GM21737 (cell line): ENCODE measurements at regions not wholly inside any gene's neighbourhood (a gene's known extent, or its start where the extent isn't known, plus 50 kb on each side); places are given as distances from the start of the nearest gene placed in this dataset.
"Not testable (repeated sequence)": the region's sequence is repeated elsewhere in the genome, so short reads cannot be mapped to it uniquely, and the experiment has no call there.

Experiments used
- ATAC-seq: cut with Tn5 transposase; IDR thresholded peaks from one replicate; pipeline ENCODE4 v1.9.1; 2021; ENCODE audit warnings: mild to moderate bottlenecking, moderate library complexity; ENCODE audit not compliant: unreplicated experiment

GRCh38 chr14:84410344-84410743 is 1119.6 kb upstream of the FLRT2 start:
- ATAC-seq = no peak

GRCh38 chr14:84420221-84420620 is 1109.7 kb upstream of the FLRT2 start:
- no peak for ATAC-seq

GRCh38 chr14:84421621-84422020 is 1108.3 kb upstream of the FLRT2 start:
- no peak for ATAC-seq

GRCh38 chr14:84425968-84426367 is 1104.0 kb upstream of the FLRT2 start:
- no peak for ATAC-seq

GRCh38 chr14:84432676-84433075 is 1097.3 kb upstream of the FLRT2 start:
- ATAC-seq = no peak

GRCh38 chr14:84433961-84434360 is 1096.0 kb upstream of the FLRT2 start:
- no peak for ATAC-seq

GRCh38 chr14:84435820-84436324 is 1094.1 kb upstream of the FLRT2 start:
- ATAC-seq = no peak

GRCh38 chr14:84436528-84436927 is 1093.4 kb upstream of the FLRT2 start:
- no peak for ATAC-seq

GRCh38 chr14:84442521-84442920 is 1087.4 kb upstream of the FLRT2 start:
- no peak for ATAC-seq

GRCh38 chr14:84445486-84445885 is 1084.5 kb upstream of the FLRT2 start:
- ATAC-seq = no peak

GRCh38 chr14:84446250-84446649 is 1083.7 kb upstream of the FLRT2 start:
- no peak for ATAC-seq

- ATAC-seq = no peak
These were observed 1076.5 kb upstream of the FLRT2 start for GRCh38 chr14:84453307-84453950.

- no peak for ATAC-seq
These were observed 1075.8 kb upstream of the FLRT2 start for GRCh38 chr14:84454114-84454513.

- no peak for ATAC-seq
These were observed 1073.0 kb upstream of the FLRT2 start for GRCh38 chr14:84456946-84457345.

- no peak for ATAC-seq
These were observed 1071.1 kb upstream of the FLRT2 start for GRCh38 chr14:84458881-84459280.

- no peak for ATAC-seq
These were observed 1064.1 kb upstream of the FLRT2 start for GRCh38 chr14:84465880-84466279.

- no peak for ATAC-seq
These were observed 1061.8 kb upstream of the FLRT2 start for GRCh38 chr14:84468153-84468552.

- no peak for ATAC-seq
These were observed 1051.9 kb upstream of the FLRT2 start for GRCh38 chr14:84477996-84478395.

- no peak for ATAC-seq
These were observed 1047.5 kb upstream of the FLRT2 start for GRCh38 chr14:84482256-84483071.

GRCh38 chr14:84483072-84483420 is 1046.9 kb upstream of the FLRT2 start:
- ATAC-seq = no peak

GRCh38 chr14:84484243-84484642 is 1045.7 kb upstream of the FLRT2 start:
- ATAC-seq = not testable (repeated sequence)

- no peak for ATAC-seq
These were observed 1044.9 kb upstream of the FLRT2 start for GRCh38 chr14:84485036-84485435.
